ENCODE measurements at regions not wholly inside any gene's neighbourhood (a gene's known extent, or its start where the extent isn't known, plus 50 kb on each side); places are given as distances from the start of the nearest gene placed in this dataset.

GRCh38 chr11:8793114-8793777 is 110.7 kb downstream of the RPL27A start:
- DNase-seq (peak in 2 of 3 donors; percentile 51 to 73), ATAC-seq (ENCODE audit: insufficient read depth, low FRiP score) (no peak)
- no peak for TF ChIP-seq CTCF (IDR thresholded peaks at IDR 0.05; ENCODE audit: control extremely low read depth, extremely low read depth)
- Histone ChIP-seq H3K9ac (ENCODE audit: insufficient read depth in 1 of 2, low read length in 2 of 2) (peak overlapping the region in 1 of 2 donors; percentile 26), H3K9me3 (ENCODE audit: control insufficient read depth in 4 of 4, insufficient read depth in 3 of 4, low read length in 3 of 4) (no peaks in the 10 kb centered on the region), H3K36me3 (ENCODE audit: control insufficient read depth in 4 of 4, insufficient read depth in 4 of 4, low read length in 4 of 4) (peaks cover 0 to 15% (median 2%) of the 10 kb centered on the region in 4 donors), H3K27me3 (ENCODE audit: control insufficient read depth in 3 of 3, insufficient read depth in 3 of 3, low read length in 2 of 3) (no peaks in the 10 kb centered on the region), H3K27ac (ENCODE audit: low read depth in 1 of 2, low read length in 1 of 2) (no peak overlapping the region), H3K4me1 (ENCODE audit: control insufficient read depth in 5 of 5, insufficient read depth in 5 of 5, low read length in 5 of 5) (peaks cover 6 to 21% (median 13%) of the 10 kb centered on the region in 5 donors), H3K4me3 (no peak overlapping the region)
- WGBS, 2 donors, result 26 to 40% methylated on average over 4 of the region's 4 CpGs

GRCh38 chr11:8794126-8794525 is 111.5 kb downstream of the RPL27A start:
- 83 to 93% methylated on average over 6 of the region's 6 CpGs for WGBS, 2 donors
- Histone ChIP-seq H3K36me3 (ENCODE audit: control insufficient read depth in 4 of 4, insufficient read depth in 4 of 4, low read length in 4 of 4) (peaks cover 0 to 15% (median 3%) of the 10 kb centered on the region in 4 donors), H3K4me3 (no peak overlapping the region), H3K27me3 (ENCODE audit: control insufficient read depth in 3 of 3, insufficient read depth in 3 of 3, low read length in 2 of 3) (no peaks in the 10 kb centered on the region), H3K9me3 (ENCODE audit: control insufficient read depth in 4 of 4, insufficient read depth in 3 of 4, low read length in 3 of 4) (no peaks in the 10 kb centered on the region), H3K27ac (ENCODE audit: low read depth in 1 of 2, low read length in 1 of 2) (peak overlapping the region in 1 of 2 donors; percentile 43), H3K9ac (ENCODE audit: insufficient read depth in 1 of 2, low read length in 2 of 2) (no peak overlapping the region), H3K4me1 (ENCODE audit: control insufficient read depth in 5 of 5, insufficient read depth in 5 of 5, low read length in 5 of 5) (peaks cover 6 to 21% (median 12%) of the 10 kb centered on the region in 5 donors)
- no peak for TF ChIP-seq CTCF (IDR thresholded peaks at IDR 0.05; ENCODE audit: control extremely low read depth, extremely low read depth)
- ATAC-seq (ENCODE audit: insufficient read depth, low FRiP score) (no peak), DNase-seq (no peak)

GRCh38 chr11:8794677-8795103 is 112.1 kb downstream of the RPL27A start:
- H3K27ac ChIP-seq (ENCODE audit: low read depth in 1 of 2, low read length in 1 of 2), result peak overlapping the region; percentile 12 to 43
- DNase-seq (peak in 1 of 3 donors; percentile 48), ATAC-seq (ENCODE audit: insufficient read depth, low FRiP score) (no peak)
- H3K36me3 ChIP-seq (ENCODE audit: control insufficient read depth in 4 of 4, insufficient read depth in 4 of 4, low read length in 4 of 4), result peaks cover 0 to 15% (median 3%) of the 10 kb centered on the region in 4 donors
- no peak overlapping the region for H3K4me3 ChIP-seq
- H3K27me3 ChIP-seq (ENCODE audit: control insufficient read depth in 3 of 3, insufficient read depth in 3 of 3, low read length in 2 of 3), result no peaks in the 10 kb centered on the region
- H3K9ac ChIP-seq (ENCODE audit: insufficient read depth in 1 of 2, low read length in 2 of 2), result no peak overlapping the region
- TF ChIP-seq CTCF (IDR thresholded peaks at IDR 0.05; ENCODE audit: control extremely low read depth, extremely low read depth), result no peak
- H3K9me3 ChIP-seq (ENCODE audit: control insufficient read depth in 4 of 4, insufficient read depth in 3 of 4, low read length in 3 of 4), result no peaks in the 10 kb centered on the region
- peaks cover 6 to 21% (median 10%) of the 10 kb centered on the region in 5 donors for H3K4me1 ChIP-seq (ENCODE audit: control insufficient read depth in 5 of 5, insufficient read depth in 5 of 5, low read length in 5 of 5)
- 68 to 72% methylated on average over 2 of the region's 2 CpGs for WGBS, 2 donors
